Smooth muscle cell (in vitro differentiated cells): ENCODE measurements at regions not wholly inside any gene's neighbourhood (a gene's known extent, or its start where the extent isn't known, plus 50 kb on each side); places are given as distances from the start of the nearest gene placed in this dataset.

ENCODE experiments used
- DNase-seq: peaks from one replicate; lab custom pipeline; 2025; ENCODE audit not compliant: unreplicated experiment; lab: John Stamatoyannopoulos, UW
- H2AFZ ChIP-seq: fragments of 200-600 bp; sonication (generic); 2 replicates; pipeline ENCODE4 v1.6.0; 2016; ENCODE audit warnings: antibody characterized with exemption, low read depth, mild to moderate bottlenecking
- H3F3A ChIP-seq: fragments of 200-600 bp; sonication (generic); 2 replicates; pipeline ENCODE4 v1.6.0; 2017; ENCODE audit warnings: antibody characterized with exemption, low read depth
- H3K27ac ChIP-seq: fragments of 200-600 bp; sonication (generic); 2 replicates; pipeline ENCODE4 v1.5.1; 2016; ENCODE audit warnings: low read depth, mild to moderate bottlenecking
- H3K27me3 ChIP-seq: fragments of 200-600 bp; sonication (generic); 2 replicates; pipeline ENCODE4 v1.6.1; 2016; ENCODE audit warnings: low read depth, mild to moderate bottlenecking
- H3K36me3 ChIP-seq: fragments of 200-600 bp; sonication (generic); 2 replicates; pipeline ENCODE4 v1.5.1; 2016; ENCODE audit warnings: low read depth
- H3K4me1 ChIP-seq: fragments of 200-600 bp; sonication (generic); 2 replicates; pipeline ENCODE4 v1.5.1; 2016; ENCODE audit warnings: low read depth
- H3K4me2 ChIP-seq: fragments of 200-600 bp; sonication (generic); 2 replicates; pipeline ENCODE4 v1.6.0; 2016; ENCODE audit warnings: mild to moderate bottlenecking
- H3K4me3 ChIP-seq: fragments of 200-600 bp; sonication (generic); 2 replicates; pipeline ENCODE4 v1.5.1; 2016; ENCODE audit warnings: mild to moderate bottlenecking
- H3K79me2 ChIP-seq: fragments of 200-600 bp; sonication (generic); 2 replicates; pipeline ENCODE4 v1.6.0; 2016; ENCODE audit warnings: low read depth, mild to moderate bottlenecking
- H3K9ac ChIP-seq: fragments of 200-600 bp; sonication (generic); 2 replicates; pipeline ENCODE4 v1.6.0; 2016; ENCODE audit warnings: low read depth
- H3K9me3 ChIP-seq: fragments of 200-600 bp; sonication (generic); replicated peaks from 2 replicates; pipeline ENCODE4 v1.5.1; 2016; ENCODE audit warnings: low read depth
- H4K20me1 ChIP-seq: fragments of 200-600 bp; sonication (generic); 2 replicates; pipeline ENCODE4 v1.6.0; 2016; ENCODE audit warnings: low read depth
- CTCF ChIP-seq: fragments of 200-600 bp; sonication (generic); IDR thresholded peaks from 2 replicates; pipeline ENCODE4 v1.5.1; 2017; ENCODE audit warnings: borderline replicate concordance, mild to moderate bottlenecking, antibody characterized with exemption; ENCODE audit not compliant: insufficient read depth, poor library complexity, severe bottlenecking
- WGBS: methylation state at CpG from one replicate; pipeline ENCODE4 v1.1.7; 2016; ENCODE audit warnings: low lambda C conversion rate; 5-methylcytosine and 5-hydroxymethylcytosine counted together

GRCh38 chr7:113825832-113826231, 93.0 kb downstream of the PPP1R3A start:
- Histone ChIP-seq H3K4me1 (peaks cover 7% of the 10 kb centered on the region), H3K9ac (no peak overlapping the region), H3K27me3 (no peaks in the 10 kb centered on the region), H3K9me3 (no peaks in the 10 kb centered on the region), H3K79me2 (no peaks in the 10 kb centered on the region), H4K20me1 (no peaks in the 10 kb centered on the region), H2AFZ (no peak overlapping the region), H3K27ac (no peak overlapping the region), H3K36me3 (no peaks in the 10 kb centered on the region), H3K4me3 (no peak overlapping the region), H3K4me2 (no peak overlapping the region), H3F3A (no peaks in the 10 kb centered on the region)
- no peak for DNase-seq
- no peak for TF ChIP-seq CTCF
- WGBS = 69% methylated on average over 1 of the region's 1 CpG

GRCh38 chr7:113824117-113824823, 94.5 kb downstream of the PPP1R3A start:
- Histone ChIP-seq H2AFZ (peak overlapping the region; percentile 6), H3K79me2 (no peaks in the 10 kb centered on the region), H3K9ac (no peak overlapping the region), H3K9me3 (no peaks in the 10 kb centered on the region), H3K4me1 (peaks cover 7% of the 10 kb centered on the region), H3K27ac (no peak overlapping the region), H3K27me3 (no peaks in the 10 kb centered on the region), H4K20me1 (no peaks in the 10 kb centered on the region), H3K4me2 (no peak overlapping the region), H3K36me3 (no peaks in the 10 kb centered on the region), H3K4me3 (no peak overlapping the region), H3F3A (no peaks in the 10 kb centered on the region)
- TF ChIP-seq CTCF = no peak
- DNase-seq = no peak
- 58% methylated on average over 3 of the region's 3 CpGs for WGBS

GRCh38 chr7:113819474-113819873, 99.3 kb downstream of the PPP1R3A start:
- peaks cover 7% of the 10 kb centered on the region for H3K4me1 ChIP-seq
- no peak for DNase-seq
- no peaks in the 10 kb centered on the region for H3F3A ChIP-seq

More at GRCh38 chr7:113819474-113819873, 99.3 kb downstream of the PPP1R3A start:
- Histone ChIP-seq H3K79me2 (no peaks in the 10 kb centered on the region), H3K4me3 (no peak overlapping the region), H3K36me3 (no peaks in the 10 kb centered on the region), H3K9me3 (no peaks in the 10 kb centered on the region), H2AFZ (no peak overlapping the region), H3K4me2 (no peak overlapping the region), H3K27me3 (no peaks in the 10 kb centered on the region), H3K27ac (no peak overlapping the region), H4K20me1 (no peaks in the 10 kb centered on the region), H3K9ac (no peak overlapping the region)
- no peak for TF ChIP-seq CTCF
- 100% methylated on average over 1 of the region's 1 CpG for WGBS
